Activated CD8-positive, alpha-beta T cell treated with anti-CD3 and anti-CD28 coated beads for 36 hours (primary cell): ENCODE measurements at regions not wholly inside any gene's neighbourhood (a gene's known extent, or its start where the extent isn't known, plus 50 kb on each side); places are given as distances from the start of the nearest gene placed in this dataset.

ENCODE experiments used
- ATAC-seq: fragments of 200-7000 bp; cut with Tn5 transposase; one replicate; pipeline ENCODE4 v1.10.0; 2021; ENCODE audit warnings: mild to moderate bottlenecking, moderate library complexity
- CTCF ChIA-PET: fragments of 350-600 bp; sonication (Branson Sonifier 250); formaldehyde crosslinking; loops from one replicate; lab custom pipeline; 2021; ENCODE audit warnings: antibody characterized with exemption; lab: Charles Lee
- POLR2A ChIA-PET: fragments of 350-600 bp; sonication (Branson Sonifier 250); formaldehyde crosslinking; loops from one replicate; lab custom pipeline; 2021; ENCODE audit warnings: antibody characterized with exemption; lab: Charles Lee
- DNase-seq: peaks from one replicate; pipeline ENCODE4 v3.0.0-alpha.2; 2020
- H3K27ac Mint-ChIP-seq: one replicate; pipeline ENCODE4 v1.8.0; 2021; ENCODE audit warnings: mild to moderate bottlenecking, mixed read lengths
- H3K27me3 Mint-ChIP-seq: one replicate; pipeline ENCODE4 v1.8.0; 2021; ENCODE audit warnings: mixed read lengths
- H3K36me3 Mint-ChIP-seq: one replicate; pipeline ENCODE4 v1.8.0; 2021; ENCODE audit warnings: low read depth, mixed read lengths
- H3K4me1 Mint-ChIP-seq: one replicate; pipeline ENCODE4 v1.8.0; 2021; ENCODE audit warnings: low read depth, mixed read lengths
- H3K4me3 Mint-ChIP-seq: one replicate; pipeline ENCODE4 v1.8.0; 2021; ENCODE audit warnings: mild to moderate bottlenecking, moderate library complexity, mixed read lengths
- H3K9me3 Mint-ChIP-seq: one replicate; pipeline ENCODE4 v1.8.0; 2021; ENCODE audit warnings: mixed read lengths
- intact Hi-C: fragments of 100-400 bp; cut with micrococcal nuclease; formaldehyde crosslinking; loops from one replicate; pipeline ENCODE4 v1.10.0; 2022
- TF ChIP-seq, protein P1 (sequence below): fragments of 200-600 bp; IDR thresholded peaks from one replicate; pipeline ENCODE4 v1.8.0; 2022; ENCODE audit warnings: antibody characterized with exemption, mild to moderate bottlenecking

DNA sequence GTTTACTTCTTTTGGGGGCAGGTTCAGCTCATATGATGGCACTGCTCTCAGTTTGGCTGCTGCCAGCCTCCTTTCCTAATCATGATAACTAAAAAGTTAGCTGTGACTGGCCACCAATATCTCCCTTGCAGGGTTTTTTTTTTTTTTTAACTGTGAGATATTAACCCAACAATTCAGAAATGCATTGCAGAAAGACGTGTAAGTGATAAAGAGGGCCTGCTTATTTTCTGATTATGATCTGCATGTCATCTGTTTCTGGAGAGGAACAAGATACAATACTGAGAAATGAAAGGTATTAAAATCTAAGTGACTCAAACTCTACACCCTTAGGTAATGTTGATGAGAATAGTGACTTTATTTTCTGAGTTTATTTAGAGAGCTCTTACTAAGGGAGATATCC is 905.6 kb downstream of the SOCS6 start:
- H3K27me3 Mint-ChIP-seq, result no peaks in the 10 kb centered on the region
- no peaks in the 10 kb centered on the region for H3K36me3 Mint-ChIP-seq
- ChIA-PET CTCF (no interaction called here), POLR2A (no interaction called here)
- ATAC-seq (no peak), DNase-seq (no peak)
- TF ChIP-seq, protein P1, sequence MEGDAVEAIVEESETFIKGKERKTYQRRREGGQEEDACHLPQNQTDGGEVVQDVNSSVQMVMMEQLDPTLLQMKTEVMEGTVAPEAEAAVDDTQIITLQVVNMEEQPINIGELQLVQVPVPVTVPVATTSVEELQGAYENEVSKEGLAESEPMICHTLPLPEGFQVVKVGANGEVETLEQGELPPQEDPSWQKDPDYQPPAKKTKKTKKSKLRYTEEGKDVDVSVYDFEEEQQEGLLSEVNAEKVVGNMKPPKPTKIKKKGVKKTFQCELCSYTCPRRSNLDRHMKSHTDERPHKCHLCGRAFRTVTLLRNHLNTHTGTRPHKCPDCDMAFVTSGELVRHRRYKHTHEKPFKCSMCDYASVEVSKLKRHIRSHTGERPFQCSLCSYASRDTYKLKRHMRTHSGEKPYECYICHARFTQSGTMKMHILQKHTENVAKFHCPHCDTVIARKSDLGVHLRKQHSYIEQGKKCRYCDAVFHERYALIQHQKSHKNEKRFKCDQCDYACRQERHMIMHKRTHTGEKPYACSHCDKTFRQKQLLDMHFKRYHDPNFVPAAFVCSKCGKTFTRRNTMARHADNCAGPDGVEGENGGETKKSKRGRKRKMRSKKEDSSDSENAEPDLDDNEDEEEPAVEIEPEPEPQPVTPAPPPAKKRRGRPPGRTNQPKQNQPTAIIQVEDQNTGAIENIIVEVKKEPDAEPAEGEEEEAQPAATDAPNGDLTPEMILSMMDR, result no peak
- H3K27ac Mint-ChIP-seq, result no peak overlapping the region
- no peak overlapping the region for H3K4me3 Mint-ChIP-seq
- no peaks in the 10 kb centered on the region for H3K9me3 Mint-ChIP-seq
- H3K4me1 Mint-ChIP-seq, result no peaks in the 10 kb centered on the region
- intact Hi-C loops, result no loop called here

DNA sequence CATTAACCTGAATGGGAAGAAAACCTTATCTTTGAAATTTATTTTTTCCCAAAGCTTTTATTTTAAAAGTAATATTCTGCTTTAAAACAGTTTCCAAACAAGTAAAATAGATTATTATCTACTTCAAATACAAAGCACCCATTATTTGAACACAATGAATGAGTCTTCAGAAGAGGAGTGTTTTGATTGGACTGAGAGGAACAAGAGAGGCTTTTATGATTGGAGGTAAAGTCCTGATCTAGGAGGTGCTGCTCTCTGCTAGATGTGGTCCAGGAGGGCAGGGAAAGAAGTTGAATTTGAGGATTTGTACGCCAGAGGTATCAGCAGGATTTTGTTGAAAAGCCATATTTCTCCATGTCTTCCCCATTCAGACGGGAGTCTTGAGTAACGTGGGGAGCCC is 900.7 kb downstream of the SOCS6 start:
- ATAC-seq (no peak), DNase-seq (no peak)
- ChIA-PET POLR2A (no interaction called here), CTCF (no interaction called here)
- H3K4me3 Mint-ChIP-seq, result no peak overlapping the region
- H3K36me3 Mint-ChIP-seq, result no peaks in the 10 kb centered on the region
- intact Hi-C loops, result no loop called here
- TF ChIP-seq, protein P1, result no peak
- H3K27me3 Mint-ChIP-seq, result no peaks in the 10 kb centered on the region
- no peak overlapping the region for H3K27ac Mint-ChIP-seq
- no peaks in the 10 kb centered on the region for H3K4me1 Mint-ChIP-seq
- no peaks in the 10 kb centered on the region for H3K9me3 Mint-ChIP-seq

DNA sequence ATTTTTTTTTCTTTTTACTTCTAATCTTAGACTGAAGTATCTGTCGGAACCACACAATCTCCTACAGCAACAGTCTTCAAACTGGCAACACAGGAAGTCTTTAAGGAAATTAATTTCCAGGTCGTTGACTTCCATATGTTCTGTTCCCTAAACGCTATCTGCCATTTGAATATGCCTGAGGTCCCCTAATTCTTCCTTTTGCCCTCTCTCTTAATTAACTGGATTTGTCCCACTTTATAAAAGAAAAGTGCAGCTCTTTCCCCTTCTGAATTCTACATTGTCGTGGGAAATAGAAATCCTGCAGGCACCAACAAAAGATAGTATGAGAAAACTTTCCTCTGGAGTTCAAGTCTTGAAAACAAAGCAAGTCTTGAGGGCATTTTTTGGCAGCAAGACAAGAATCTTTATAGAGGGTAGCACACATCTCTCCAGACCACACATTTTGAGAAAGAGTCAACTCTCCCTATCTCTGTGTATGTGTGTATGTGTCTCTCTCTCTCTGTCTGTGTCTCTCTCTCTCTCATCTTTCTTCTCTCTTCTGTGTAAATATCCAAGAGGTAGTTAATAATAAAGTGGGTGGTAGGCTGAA is 879.8 kb downstream of the SOCS6 start:
- POLR2A ChIA-PET, result no interaction called here

DNA sequence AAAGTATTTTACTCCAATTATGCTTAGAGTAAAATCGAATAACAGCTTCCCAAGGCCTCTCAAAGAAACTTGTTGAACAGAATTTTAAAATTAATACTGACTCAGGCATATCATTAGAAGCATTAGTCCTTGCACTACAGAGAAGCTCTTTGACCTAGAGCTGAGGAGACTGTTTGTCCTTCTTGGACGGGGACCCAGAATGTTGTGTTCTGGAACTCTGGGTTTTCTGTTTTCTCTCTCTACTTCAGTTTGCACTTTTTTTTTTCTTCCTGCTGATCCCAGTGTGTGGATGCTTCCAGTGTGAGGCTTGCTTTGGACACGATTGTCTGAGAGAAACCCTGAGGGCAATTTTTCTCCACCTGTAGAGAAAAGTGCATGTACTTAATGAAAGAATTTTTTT is 847.6 kb downstream of the SOCS6 start:
- POLR2A ChIA-PET, result no interaction called here
- H3K27ac Mint-ChIP-seq, result no peak overlapping the region
- H3K27me3 Mint-ChIP-seq, result peaks cover 1% of the 10 kb centered on the region
- no peaks in the 10 kb centered on the region for H3K4me1 Mint-ChIP-seq
- ATAC-seq, result no peak
- CTCF ChIA-PET, result interaction anchor here (0.9 kb wide), 1 partner anchor 645 kb away, joined by 3 read pairs; no protein-coding TSS in a partner anchor
- H3K9me3 Mint-ChIP-seq, result no peaks in the 10 kb centered on the region
- intact Hi-C loops, result no loop called here
- DNase-seq, result no peak
- no peaks in the 10 kb centered on the region for H3K36me3 Mint-ChIP-seq
- H3K4me3 Mint-ChIP-seq, result no peak overlapping the region
- TF ChIP-seq, protein P1, result no peak

More for the DNA sequence above, 879.8 kb downstream of the SOCS6 start:
- H3K9me3 Mint-ChIP-seq, result no peaks in the 10 kb centered on the region
- H3K27ac Mint-ChIP-seq, result no peak overlapping the region
- TF ChIP-seq, protein P1, result no peak
- no peaks in the 10 kb centered on the region for H3K27me3 Mint-ChIP-seq
- CTCF ChIA-PET, result no interaction called here
- H3K4me1 Mint-ChIP-seq, result no peaks in the 10 kb centered on the region
- no peak overlapping the region for H3K4me3 Mint-ChIP-seq
- ATAC-seq, result no peak
- DNase-seq, result no peak
- intact Hi-C loops, result no loop called here
- no peaks in the 10 kb centered on the region for H3K36me3 Mint-ChIP-seq

DNA sequence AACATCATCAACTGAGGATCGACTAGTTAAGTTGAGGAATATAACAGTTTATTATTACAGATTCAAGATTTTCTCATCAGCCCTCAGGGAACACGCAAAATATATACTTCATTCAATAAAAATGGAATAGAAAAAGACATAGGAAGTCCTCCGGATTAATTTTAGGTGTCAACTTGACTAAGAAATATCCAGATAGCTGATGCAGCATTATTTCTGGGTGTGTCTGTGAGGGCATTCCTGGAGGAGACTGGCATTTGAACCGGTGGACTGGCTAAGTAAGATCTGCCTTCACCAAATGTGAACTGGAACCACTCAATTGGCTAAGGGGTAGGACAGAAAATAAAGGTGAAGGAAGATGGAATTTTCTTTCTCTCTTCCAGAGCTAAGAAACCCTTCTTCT is 845.3 kb downstream of the SOCS6 start:
- H3K27me3 Mint-ChIP-seq, result peaks cover 1% of the 10 kb centered on the region
- TF ChIP-seq, protein P1, result no peak
- no peaks in the 10 kb centered on the region for H3K9me3 Mint-ChIP-seq
- no peaks in the 10 kb centered on the region for H3K4me1 Mint-ChIP-seq
- ChIA-PET POLR2A (no interaction called here), CTCF (no interaction called here)
- ATAC-seq (no peak), DNase-seq (no peak)
- no peak overlapping the region for H3K4me3 Mint-ChIP-seq
- intact Hi-C loops, result no loop called here
- no peak overlapping the region for H3K27ac Mint-ChIP-seq
- no peaks in the 10 kb centered on the region for H3K36me3 Mint-ChIP-seq
